ENCODE measurements at regions not wholly inside any gene's neighbourhood (a gene's known extent, or its start where the extent isn't known, plus 50 kb on each side); places are given as distances from the start of the nearest gene placed in this dataset.

- no peak for DNase-seq (ENCODE audit: low read depth)
Measured at GRCh38 chr10:120372917-120373316, 84.1 kb upstream of the PLPP4 start.

GRCh38 chr10:120375666-120376065 lies 81.4 kb upstream of the PLPP4 start:
- DNase-seq (ENCODE audit: low read depth): no peak

DNA sequence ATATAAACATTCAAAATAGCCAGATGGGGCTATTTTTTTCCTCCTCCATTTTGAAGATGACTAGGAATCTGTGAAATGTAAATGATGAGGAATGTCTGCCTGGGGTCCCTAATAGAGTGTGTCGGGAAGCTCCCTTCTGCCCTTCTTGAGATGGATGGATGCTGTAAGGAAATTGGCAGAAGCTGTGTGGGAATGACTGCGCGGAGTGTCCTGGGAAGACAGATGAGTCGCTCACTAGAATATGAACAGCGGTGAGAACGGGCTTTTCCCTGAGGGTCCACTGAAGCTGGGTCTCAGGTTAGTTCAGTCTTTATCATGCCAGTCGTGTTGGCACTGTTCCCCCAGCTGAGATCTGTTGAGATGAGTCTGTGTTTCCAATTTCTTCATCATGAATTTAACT lies 75.1 kb upstream of the PLPP4 start:
- no peak for DNase-seq (ENCODE audit: low read depth)

DNA sequence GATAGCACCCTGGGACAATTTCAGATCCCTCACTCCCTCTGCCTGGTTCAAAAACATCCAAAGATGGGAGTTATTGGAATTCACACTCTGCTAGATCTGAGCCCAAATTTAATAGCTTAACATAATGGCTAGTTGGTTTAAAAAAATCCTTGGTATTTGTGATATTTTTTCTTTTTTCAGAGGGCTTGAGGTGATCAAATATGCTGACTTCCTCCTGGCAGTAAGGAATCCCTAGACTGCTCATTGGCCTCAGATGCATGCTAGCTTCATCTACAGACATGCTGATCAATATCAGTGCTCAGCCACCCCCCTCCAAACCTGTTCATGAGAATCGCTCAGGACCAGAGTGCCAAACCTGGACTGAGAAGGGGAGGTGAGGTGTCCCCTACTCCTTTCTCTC lies 74.7 kb upstream of the PLPP4 start:
- no peak for DNase-seq (ENCODE audit: low read depth)

DNA sequence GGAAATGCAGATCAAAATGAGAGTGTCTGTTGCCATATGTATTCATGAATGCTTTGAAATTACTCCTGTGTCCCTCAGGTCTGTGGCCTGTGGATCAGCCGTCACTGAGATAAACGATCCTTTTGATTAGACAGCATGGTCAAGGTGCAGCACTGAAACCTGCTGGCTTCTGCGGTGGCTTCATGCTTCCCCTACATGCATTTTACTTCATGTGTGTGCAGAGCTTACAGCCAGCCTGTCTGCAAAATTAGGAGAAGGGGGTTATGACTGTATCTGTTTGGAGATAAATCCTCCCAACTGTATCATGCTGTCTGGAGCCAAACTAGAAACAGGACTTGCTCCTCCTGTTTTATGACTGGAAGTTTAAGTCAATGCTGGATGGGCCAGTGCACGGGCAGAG lies 71.0 kb upstream of the PLPP4 start:
- DNase-seq (ENCODE audit: low read depth): no peak

DNA sequence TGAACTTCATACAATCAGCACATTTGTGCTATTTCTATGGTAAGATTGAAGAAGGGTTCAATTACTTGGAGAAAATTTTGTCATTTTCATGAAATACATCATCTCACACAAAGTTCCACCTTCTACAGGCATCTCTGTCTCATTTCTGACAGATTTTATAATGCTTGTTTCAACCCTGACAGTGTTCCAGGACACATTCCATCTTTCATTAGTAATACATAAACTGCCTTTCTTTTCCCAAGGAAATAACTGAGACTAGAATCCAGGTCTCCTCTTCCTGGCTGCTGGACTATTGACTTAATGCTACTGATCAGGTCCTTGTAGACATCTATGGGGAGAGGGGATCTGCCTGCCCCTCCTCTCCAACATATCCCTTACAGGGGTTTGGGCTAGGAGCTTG lies 70.1 kb upstream of the PLPP4 start:
- DNase-seq (ENCODE audit: low read depth): no peak

DNA sequence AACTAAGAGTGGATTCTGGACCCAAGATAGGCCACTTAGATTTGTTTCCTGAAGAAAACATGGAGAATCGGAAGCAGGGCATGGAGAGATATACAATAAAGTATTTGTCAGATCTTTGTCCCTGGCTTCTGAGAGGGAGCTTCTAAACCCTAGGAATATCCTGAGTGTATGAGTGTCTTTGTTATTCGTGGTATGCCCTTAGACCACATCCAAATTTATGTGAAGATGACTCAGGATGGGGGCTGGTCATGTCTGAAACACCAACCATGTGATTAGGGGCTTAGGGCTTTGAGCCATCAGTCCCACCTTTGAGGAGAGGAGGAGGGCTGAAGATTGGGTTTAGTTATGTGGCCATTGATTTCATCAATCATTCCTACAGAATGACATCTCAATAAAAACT lies 69.7 kb upstream of the PLPP4 start:
- DNase-seq (ENCODE audit: low read depth): no peak

DNA sequence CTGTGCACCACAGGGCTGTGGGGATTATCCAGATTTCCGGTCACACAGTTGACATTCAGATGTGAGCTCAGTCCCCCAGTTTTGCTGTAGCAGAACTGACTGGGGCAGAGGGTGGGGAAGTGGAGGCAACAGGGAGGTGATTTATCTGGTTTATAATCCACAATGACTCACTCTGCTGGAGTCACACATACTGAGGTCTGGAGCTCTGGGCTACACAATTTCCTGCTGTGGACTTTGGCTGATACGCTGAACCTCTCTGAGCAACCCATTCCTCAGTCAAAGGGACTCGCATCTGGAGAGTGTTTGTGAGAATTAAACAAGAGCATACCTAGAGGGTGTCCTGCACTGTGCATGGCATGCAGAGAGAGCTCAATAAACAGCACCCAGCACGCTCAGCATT lies 64.8 kb upstream of the PLPP4 start:
- no peak for DNase-seq (ENCODE audit: low read depth)

GRCh38 chr10:120392671-120393079 lies 64.4 kb upstream of the PLPP4 start:
- DNase-seq (ENCODE audit: low read depth): no peak

DNA sequence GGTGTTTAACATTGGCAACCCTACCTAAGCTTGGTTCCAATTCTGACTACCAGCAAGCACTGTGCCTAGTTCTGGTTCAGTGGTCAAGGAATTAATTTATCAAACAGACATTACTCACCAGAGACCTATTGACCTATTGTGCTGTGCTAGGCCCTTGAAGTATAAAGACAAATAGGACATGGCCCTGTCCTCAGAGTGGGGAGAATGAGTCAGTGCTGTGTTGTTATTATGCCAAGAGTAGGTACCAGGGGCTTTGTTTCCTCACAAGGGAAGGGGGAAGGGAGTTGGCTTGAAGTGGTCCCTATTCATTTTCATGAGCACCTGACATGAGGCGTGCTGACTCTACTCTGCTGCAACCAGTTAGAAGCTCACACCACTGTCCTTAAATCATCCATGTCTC lies 62.6 kb upstream of the PLPP4 start:
- DNase-seq (ENCODE audit: low read depth): no peak

DNA sequence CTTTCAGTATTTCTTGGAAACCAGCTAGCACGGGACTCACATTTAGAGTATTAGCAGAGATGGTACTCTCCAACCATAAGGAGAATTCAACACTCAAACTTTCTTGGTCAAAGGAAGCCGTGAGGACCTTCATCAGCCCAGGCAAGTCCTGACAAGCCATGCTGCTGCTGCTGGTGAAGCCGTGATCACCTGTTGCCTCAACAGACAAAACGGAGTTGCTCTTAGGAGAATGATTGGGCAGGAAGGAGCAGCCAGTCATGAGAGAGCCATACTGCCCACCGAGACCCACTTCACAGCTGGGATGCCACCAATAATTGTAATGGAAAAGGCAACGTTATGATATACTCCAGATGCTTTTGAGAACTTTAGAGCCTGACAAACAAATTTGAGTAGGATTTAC lies 60.8 kb upstream of the PLPP4 start:
- no peak for DNase-seq (ENCODE audit: low read depth)

GRCh38 chr10:120398180-120398579 lies 58.8 kb upstream of the PLPP4 start:
- DNase-seq (ENCODE audit: low read depth): no peak

GRCh38 chr10:120400601-120401000 lies 56.4 kb upstream of the PLPP4 start:
- DNase-seq (ENCODE audit: low read depth): no peak

- no peak for DNase-seq (ENCODE audit: low read depth)
Measured at GRCh38 chr10:120402147-120402766, 54.8 kb upstream of the PLPP4 start.

GRCh38 chr10:120403109-120403508 lies 53.9 kb upstream of the PLPP4 start:
- no peak for DNase-seq (ENCODE audit: low read depth)

- DNase-seq (ENCODE audit: low read depth): no peak
Measured at GRCh38 chr10:120406376-120406775, 50.7 kb upstream of the PLPP4 start.
